ENCODE measurements at regions not wholly inside any gene's neighbourhood (a gene's known extent, or its start where the extent isn't known, plus 50 kb on each side); places are given as distances from the start of the nearest gene placed in this dataset.

DNA sequence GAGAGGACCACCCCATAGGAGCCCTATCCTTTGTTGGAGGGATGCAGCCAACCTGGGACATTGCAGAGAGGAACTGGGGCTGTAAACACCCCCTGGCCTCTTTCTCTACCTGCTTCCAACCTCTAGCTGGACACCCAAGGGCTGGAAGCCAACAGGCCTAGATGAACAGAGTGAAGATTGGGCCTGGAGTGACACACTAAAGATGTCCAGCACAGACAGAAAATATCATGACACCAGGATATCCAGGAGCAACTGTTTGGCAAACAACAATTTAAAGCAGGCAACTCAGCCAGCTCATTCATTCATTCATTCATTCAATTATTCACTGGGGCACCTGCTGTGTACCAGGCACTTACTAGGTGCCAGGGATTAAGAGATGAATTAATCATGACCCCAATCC, 125.0 kb upstream of the NCOR2 start (continued):
- TF ChIP-seq BCLAF1 (IDR thresholded peaks at IDR 0.05), result no peak

DNA sequence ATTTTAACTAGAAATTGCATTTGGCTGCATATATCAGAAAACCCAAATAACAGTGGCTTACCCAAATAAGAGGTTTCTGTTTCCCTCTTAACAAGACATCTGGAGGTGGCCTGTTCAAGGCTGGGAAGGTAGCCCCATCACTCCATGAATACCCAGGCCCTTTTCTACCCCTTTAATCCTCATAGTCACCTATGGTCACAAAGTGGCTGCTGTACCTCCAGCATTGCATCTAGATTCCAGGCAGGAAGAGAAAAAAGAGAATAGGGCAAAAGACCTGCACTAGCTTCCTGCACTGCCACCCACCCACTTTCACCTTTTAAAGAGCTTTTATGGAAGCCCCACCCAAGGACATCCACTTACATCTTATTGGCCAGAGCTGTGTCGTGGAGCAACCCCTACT, 124.0 kb upstream of the NCOR2 start:
- ATAC-seq (no peak), FAIRE-seq (no peak), DNase-seq (ENCODE audit: low read depth, low spot score) (no peak)
- ChIA-PET CTCF (no interaction called here), RAD21 (ENCODE audit: unreplicated experiment) (no interaction called here), SMC1A (ENCODE audit: uncharacterized antibody, unreplicated experiment) (no interaction called here), POLR2A (no interaction called here)
- Histone ChIP-seq H3K4me1 (ENCODE audit: control insufficient read depth, insufficient read depth, low read length) (peaks cover 7% of the 10 kb centered on the region), H3K9me3 (replicated peaks; ENCODE audit: control insufficient read depth, insufficient read depth, low read length) (peaks cover 6% of the 10 kb centered on the region; the same call in 2 of the 3 replicates), H3K9ac (ENCODE audit: control insufficient read depth, insufficient read depth, low read length) (no peak overlapping the region), H3K27me3 (replicated peaks in 1 of 2; ENCODE audit: control insufficient read depth in 2 of 2, insufficient read depth in 2 of 2, low read length in 1 of 2) (no peaks in the 10 kb centered on the region; a peak in 1 of 4 replicates), H3K79me2 (ENCODE audit: control insufficient read depth, insufficient read depth, low read length) (no peaks in the 10 kb centered on the region), H3K4me3 (no peak overlapping the region), H3K27ac (ENCODE audit: control insufficient read depth, insufficient read depth) (no peak overlapping the region), H4K20me1 (ENCODE audit: control insufficient read depth, insufficient read depth) (no peaks in the 10 kb centered on the region), H3K36me3 (ENCODE audit: control insufficient read depth in 2 of 2, insufficient read depth in 2 of 2, low read length in 1 of 2) (no peaks in the 10 kb centered on the region), H3K4me2 (ENCODE audit: control insufficient read depth, insufficient read depth) (no peak overlapping the region), H2AFZ (ENCODE audit: control insufficient read depth, low read depth, low read length) (no peak overlapping the region)
- 0% methylated on average over 1 of the region's 1 CpG for WGBS (ENCODE audit: insufficient coverage, insufficient replicate concordance, low lambda C conversion rate, missing lambda C conversion rate)
- intact Hi-C loops (cut with micrococcal nuclease; ENCODE audit: unreplicated experiment) (no loop called here), in situ Hi-C loops (cut with MboI) (no loop called here)
- BruUV-seq (replicated peaks), result no TSS peak
- TF ChIP-seq, protein P1, sequence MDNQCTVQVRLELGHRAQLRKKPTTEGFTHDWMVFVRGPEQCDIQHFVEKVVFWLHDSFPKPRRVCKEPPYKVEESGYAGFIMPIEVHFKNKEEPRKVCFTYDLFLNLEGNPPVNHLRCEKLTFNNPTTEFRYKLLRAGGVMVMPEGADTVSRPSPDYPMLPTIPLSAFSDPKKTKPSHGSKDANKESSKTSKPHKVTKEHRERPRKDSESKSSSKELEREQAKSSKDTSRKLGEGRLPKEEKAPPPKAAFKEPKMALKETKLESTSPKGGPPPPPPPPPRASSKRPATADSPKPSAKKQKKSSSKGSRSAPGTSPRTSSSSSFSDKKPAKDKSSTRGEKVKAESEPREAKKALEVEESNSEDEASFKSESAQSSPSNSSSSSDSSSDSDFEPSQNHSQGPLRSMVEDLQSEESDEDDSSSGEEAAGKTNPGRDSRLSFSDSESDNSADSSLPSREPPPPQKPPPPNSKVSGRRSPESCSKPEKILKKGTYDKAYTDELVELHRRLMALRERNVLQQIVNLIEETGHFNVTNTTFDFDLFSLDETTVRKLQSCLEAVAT (IDR thresholded peaks at IDR 0.05), result no peak
- TF ChIP-seq BACH1 (IDR thresholded peaks at IDR 0.05; ENCODE audit: borderline replicate concordance) (no peak), POU2F2 (IDR thresholded peaks at IDR 0.05; ENCODE audit: borderline replicate concordance, low read depth, low read length) (no peak), NR2C2 (IDR thresholded peaks at IDR 0.05; ENCODE audit: borderline replicate concordance, control insufficient read depth, insufficient read length, low read depth) (no peak), RAD21 (IDR thresholded peaks at IDR 0.05; ENCODE audit: insufficient read depth, low read depth, low read length) (no peak), CEBPB (IDR thresholded peaks at IDR 0.05; ENCODE audit: borderline replicate concordance in 1 of 2, low read depth in 2 of 2, low read length in 2 of 2) (no peak), ZSCAN29 (IDR thresholded peaks at IDR 0.05) (no peak), E4F1 (IDR thresholded peaks at IDR 0.05; ENCODE audit: borderline replicate concordance, partially characterized antibody) (no peak)
- TF ChIP-seq, protein P2, sequence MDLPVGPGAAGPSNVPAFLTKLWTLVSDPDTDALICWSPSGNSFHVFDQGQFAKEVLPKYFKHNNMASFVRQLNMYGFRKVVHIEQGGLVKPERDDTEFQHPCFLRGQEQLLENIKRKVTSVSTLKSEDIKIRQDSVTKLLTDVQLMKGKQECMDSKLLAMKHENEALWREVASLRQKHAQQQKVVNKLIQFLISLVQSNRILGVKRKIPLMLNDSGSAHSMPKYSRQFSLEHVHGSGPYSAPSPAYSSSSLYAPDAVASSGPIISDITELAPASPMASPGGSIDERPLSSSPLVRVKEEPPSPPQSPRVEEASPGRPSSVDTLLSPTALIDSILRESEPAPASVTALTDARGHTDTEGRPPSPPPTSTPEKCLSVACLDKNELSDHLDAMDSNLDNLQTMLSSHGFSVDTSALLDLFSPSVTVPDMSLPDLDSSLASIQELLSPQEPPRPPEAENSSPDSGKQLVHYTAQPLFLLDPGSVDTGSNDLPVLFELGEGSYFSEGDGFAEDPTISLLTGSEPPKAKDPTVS (IDR thresholded peaks at IDR 0.05; ENCODE audit: low read depth, low read length), result no peak
